Fibroblast of the aortic adventitia (primary cell): ENCODE measurements at regions not wholly inside any gene's neighbourhood (a gene's known extent, or its start where the extent isn't known, plus 50 kb on each side); places are given as distances from the start of the nearest gene placed in this dataset.

Source experiments
- DNase-seq: peaks from one replicate; pipeline ENCODE4 v3.0.0-alpha.2; 2010; ENCODE audit warnings: low read depth
- H3K4me3 ChIP-seq: 2 replicates; pipeline ENCODE4 v1.5.1; 2011; ENCODE audit warnings: low read depth, mild to moderate bottlenecking, control low read depth, low read length, moderate library complexity
- TF ChIP-seq, protein P1 (sequence below): IDR thresholded peaks from 2 replicates; pipeline ENCODE4 v1.5.1; 2011; ENCODE audit warnings: mild to moderate bottlenecking, low read length, control low read depth, inconsistent platforms; ENCODE audit not compliant: insufficient read depth

- H3K4me3 ChIP-seq, result no peak overlapping the region
- no peak for DNase-seq
- TF ChIP-seq, protein P1, sequence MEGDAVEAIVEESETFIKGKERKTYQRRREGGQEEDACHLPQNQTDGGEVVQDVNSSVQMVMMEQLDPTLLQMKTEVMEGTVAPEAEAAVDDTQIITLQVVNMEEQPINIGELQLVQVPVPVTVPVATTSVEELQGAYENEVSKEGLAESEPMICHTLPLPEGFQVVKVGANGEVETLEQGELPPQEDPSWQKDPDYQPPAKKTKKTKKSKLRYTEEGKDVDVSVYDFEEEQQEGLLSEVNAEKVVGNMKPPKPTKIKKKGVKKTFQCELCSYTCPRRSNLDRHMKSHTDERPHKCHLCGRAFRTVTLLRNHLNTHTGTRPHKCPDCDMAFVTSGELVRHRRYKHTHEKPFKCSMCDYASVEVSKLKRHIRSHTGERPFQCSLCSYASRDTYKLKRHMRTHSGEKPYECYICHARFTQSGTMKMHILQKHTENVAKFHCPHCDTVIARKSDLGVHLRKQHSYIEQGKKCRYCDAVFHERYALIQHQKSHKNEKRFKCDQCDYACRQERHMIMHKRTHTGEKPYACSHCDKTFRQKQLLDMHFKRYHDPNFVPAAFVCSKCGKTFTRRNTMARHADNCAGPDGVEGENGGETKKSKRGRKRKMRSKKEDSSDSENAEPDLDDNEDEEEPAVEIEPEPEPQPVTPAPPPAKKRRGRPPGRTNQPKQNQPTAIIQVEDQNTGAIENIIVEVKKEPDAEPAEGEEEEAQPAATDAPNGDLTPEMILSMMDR, result no peak
Measured at GRCh38 chr11:119790476-119790875, 61.5 kb upstream of the NECTIN1 start.

DNA sequence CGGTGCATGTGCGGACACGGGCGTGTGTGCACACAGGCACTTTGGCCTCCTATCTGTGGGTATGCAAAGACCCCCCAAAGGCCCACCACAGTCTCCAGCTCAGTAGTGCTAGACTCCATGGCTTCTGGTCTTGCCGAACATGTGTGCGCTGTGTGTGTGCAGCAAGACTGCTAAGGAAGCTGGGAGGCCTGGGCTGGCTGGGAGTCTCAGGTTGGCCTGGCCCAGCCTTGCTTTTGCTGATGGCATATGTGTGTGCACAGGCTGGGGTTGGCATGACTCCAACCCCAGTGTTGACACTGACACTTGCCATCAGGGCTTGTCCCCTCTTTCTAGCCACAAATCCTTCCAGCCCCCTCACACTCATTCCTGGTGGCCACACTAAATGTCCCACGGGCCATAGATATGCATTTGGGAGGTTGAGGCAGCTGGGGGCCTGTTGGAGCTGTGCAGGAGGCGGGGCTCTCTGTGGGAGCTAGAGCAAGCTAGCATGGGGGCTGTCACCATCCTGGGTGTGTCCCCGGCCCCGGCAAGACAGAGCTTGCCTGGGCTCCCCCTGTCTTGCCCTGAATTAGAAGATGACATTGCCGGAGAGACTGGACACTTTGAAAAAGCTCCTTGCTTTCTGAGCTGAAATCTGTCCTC, 60.9 kb upstream of the NECTIN1 start:
- no peak overlapping the region for H3K4me3 ChIP-seq
- DNase-seq, result no peak
- TF ChIP-seq, protein P1, result no peak

GRCh38 chr11:119788911-119789560, 60.0 kb upstream of the NECTIN1 start:
- TF ChIP-seq, protein P1, result no peak
- no peak for DNase-seq

DNA sequence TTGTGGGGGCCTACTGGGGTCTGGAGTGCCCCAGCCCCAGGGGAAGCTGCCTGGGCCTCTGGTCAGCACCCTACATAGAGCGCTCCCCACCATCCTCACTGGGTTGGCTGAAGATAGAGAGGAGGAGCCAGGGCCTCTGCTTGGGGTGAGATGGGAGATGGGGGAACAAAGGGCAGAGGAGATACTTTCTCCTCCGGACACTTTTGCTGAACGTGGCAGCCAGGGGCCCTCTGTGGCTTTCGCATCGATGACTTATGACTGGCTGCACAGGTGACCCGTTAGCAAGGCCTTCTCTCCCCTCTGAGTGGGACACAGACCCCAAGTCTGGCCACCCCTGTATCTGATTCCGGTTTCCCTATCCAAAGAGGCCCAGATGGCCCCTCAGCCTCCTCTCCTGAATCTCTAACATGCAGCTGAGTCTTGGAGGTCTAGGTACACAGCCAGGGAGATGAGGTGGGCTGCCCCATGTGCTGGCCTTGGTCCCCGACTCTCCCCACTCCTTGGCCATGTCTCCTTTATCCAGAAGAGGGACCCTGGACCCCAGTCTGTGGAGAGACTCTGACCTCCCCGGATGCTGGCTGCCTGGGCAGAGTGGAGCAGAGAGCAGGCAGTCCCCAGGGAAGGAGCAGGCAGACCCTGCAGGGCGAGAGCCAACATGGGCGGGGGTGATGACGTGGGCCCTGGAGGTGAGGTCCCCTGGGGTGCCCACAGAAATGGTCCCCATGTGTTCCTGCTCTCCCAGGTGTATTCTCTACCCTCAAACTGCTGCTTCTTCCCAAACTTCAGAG, 59.3 kb upstream of the NECTIN1 start:
- no peak overlapping the region for H3K4me3 ChIP-seq
- DNase-seq, result no peak

More at GRCh38 chr11:119788911-119789560, 60.0 kb upstream of the NECTIN1 start:
- no peak overlapping the region for H3K4me3 ChIP-seq

GRCh38 chr11:119787074-119787461, 58.1 kb upstream of the NECTIN1 start:
- DNase-seq, result no peak

More for the DNA sequence above, 59.3 kb upstream of the NECTIN1 start:
- TF ChIP-seq, protein P1, result no peak

GRCh38 chr11:119786431-119787073, 57.6 kb upstream of the NECTIN1 start:
- TF ChIP-seq, protein P1, result no peak
- no peak overlapping the region for H3K4me3 ChIP-seq
- no peak for DNase-seq

More at GRCh38 chr11:119787074-119787461, 58.1 kb upstream of the NECTIN1 start:
- TF ChIP-seq, protein P1, result no peak
- no peak overlapping the region for H3K4me3 ChIP-seq
